Astrocyte of the spinal cord (primary cell): ENCODE measurements at regions not wholly inside any gene's neighbourhood (a gene's known extent, or its start where the extent isn't known, plus 50 kb on each side); places are given as distances from the start of the nearest gene placed in this dataset.

ENCODE experiments used
- DNase-seq: peaks from one replicate; pipeline ENCODE4 v3.0.0; 2011; ENCODE audit warnings: low read depth, low spot score
- H3K4me3 ChIP-seq: 2 replicates; pipeline ENCODE4 v1.5.1; 2011; ENCODE audit warnings: low read depth, mild to moderate bottlenecking, low read length, moderate library complexity
- CTCF ChIP-seq: IDR thresholded peaks from 2 replicates; pipeline ENCODE4 v1.5.1; 2012; ENCODE audit warnings: low read depth, mild to moderate bottlenecking, low read length, inconsistent platforms
- in situ Hi-C: cut with HindIII; loops from 2 replicates; pipeline ENCODE4 v1.10.0; 2017; ENCODE audit warnings: low sequenced_read_pairs

GRCh38 chr7:67401492-67401891, 404.9 kb downstream of the TYW1 start:
- TF ChIP-seq CTCF, result no peak
- in situ Hi-C loops, result no loop called here
- H3K4me3 ChIP-seq, result no peak overlapping the region
- no peak for DNase-seq

GRCh38 chr7:67402280-67402679, 405.6 kb downstream of the TYW1 start:
- no peak overlapping the region for H3K4me3 ChIP-seq
- DNase-seq, result no peak
- no peak for TF ChIP-seq CTCF
- in situ Hi-C loops, result no loop called here

GRCh38 chr7:67406976-67407375, 410.3 kb downstream of the TYW1 start:
- no peak for DNase-seq
- in situ Hi-C loops, result no loop called here

GRCh38 chr7:67407392-67408071, 410.9 kb downstream of the TYW1 start:
- in situ Hi-C loops, result no loop called here
- DNase-seq, result no peak
- TF ChIP-seq CTCF, result no peak
- no peak overlapping the region for H3K4me3 ChIP-seq

More at GRCh38 chr7:67406976-67407375, 410.3 kb downstream of the TYW1 start:
- no peak overlapping the region for H3K4me3 ChIP-seq
- no peak for TF ChIP-seq CTCF

- TF ChIP-seq CTCF, result no peak
- in situ Hi-C loops, result no loop called here
- H3K4me3 ChIP-seq, result no peak overlapping the region
- no peak for DNase-seq
These were observed 411.5 kb downstream of the TYW1 start for GRCh38 chr7:67408109-67408508.

GRCh38 chr7:67413670-67414069, 417.0 kb downstream of the TYW1 start:
- no peak overlapping the region for H3K4me3 ChIP-seq
- in situ Hi-C loops, result no loop called here
- DNase-seq, result no peak
- TF ChIP-seq CTCF, result no peak
